ENCODE measurements at regions not wholly inside any gene's neighbourhood (a gene's known extent, or its start where the extent isn't known, plus 50 kb on each side); places are given as distances from the start of the nearest gene placed in this dataset.
"Not testable (repeated sequence)": the region's sequence is repeated elsewhere in the genome, so short reads cannot be mapped to it uniquely, and the experiment has no call there.

DNA sequence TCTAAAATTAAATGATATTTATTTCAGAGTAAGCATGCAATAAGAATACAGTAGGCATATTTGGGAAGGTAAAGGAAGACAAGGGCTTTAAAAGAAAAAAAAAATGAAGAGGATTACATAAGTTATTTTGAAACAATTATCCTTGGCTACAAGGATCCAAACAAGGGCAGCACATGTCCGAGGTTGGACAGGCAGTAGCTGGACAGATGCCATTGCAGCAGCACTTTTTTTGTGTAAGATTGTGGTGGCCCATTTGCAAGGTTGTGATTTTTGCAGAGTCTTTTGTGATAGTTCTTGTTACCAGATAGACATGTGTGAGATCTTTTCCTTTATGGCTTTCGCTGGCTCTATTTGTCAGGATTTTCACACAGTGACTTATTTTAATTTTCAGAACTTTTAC lies 89.4 kb upstream of the COG2 start:
- peaks cover 0 to 5% (median 0%) of the 10 kb centered on the region in 7 donors for H3K9me3 Mint-ChIP-seq
- 82% methylated on average over 1 of the region's 2 CpGs for WGBS (ENCODE audit: insufficient coverage)
- H3K4me2 ChIP-seq (replicated peaks; ENCODE audit: extremely low read depth, low read length, poor library complexity, severe bottlenecking), result no peak overlapping the region

GRCh38 chr1:230550945-230551344 lies 91.3 kb upstream of the COG2 start:
- H3K9me3 Mint-ChIP-seq; H3K36me3 ChIP-seq (replicated peaks in 1 of 2; ENCODE audit: control insufficient read depth in 1 of 2, insufficient read depth in 2 of 2, low read length in 2 of 2); H3K4me2 ChIP-seq (replicated peaks; ENCODE audit: extremely low read depth, low read length, poor library complexity, severe bottlenecking); H3K79me2 ChIP-seq (ENCODE audit: insufficient read depth, low read length); H3K27ac Mint-ChIP-seq; H3K4me3 ChIP-seq (replicated peaks in 1 of 3; ENCODE audit: low read depth in 2 of 3, low read length in 3 of 3); DNase-seq; H2AFZ ChIP-seq (ENCODE audit: insufficient read depth, low read depth, low read length, poor library complexity, severe bottlenecking); intact Hi-C loops (cut with micrococcal nuclease); H3K4me1 ChIP-seq (ENCODE audit: control insufficient read depth in 1 of 2, insufficient read depth in 2 of 2, low read length in 2 of 2); H3K4me3 Mint-ChIP-seq; H3K36me3 Mint-ChIP-seq; H4K20me1 ChIP-seq (ENCODE audit: insufficient read depth, low read length); H3K4me1 Mint-ChIP-seq; H3K27ac ChIP-seq (ENCODE audit: low read depth in 1 of 2, low read length in 2 of 2); H3K9ac ChIP-seq (ENCODE audit: insufficient read depth, low read length, poor library complexity, severe bottlenecking); H3K9me3 ChIP-seq (replicated peaks in 1 of 2; ENCODE audit: control insufficient read depth in 1 of 2, insufficient read depth in 1 of 2, low read length in 2 of 2): not testable (repeated sequence)
- peaks cover 14 to 33% (median 21%) of the 10 kb centered on the region in 3 donors for H3K27me3 Mint-ChIP-seq (ENCODE audit: low read depth in 3 of 3)
- WGBS (ENCODE audit: insufficient coverage), result 40% methylated on average over 1 of the region's 3 CpGs
- H3K27me3 ChIP-seq (ENCODE audit: control insufficient read depth in 2 of 2, insufficient read depth in 2 of 2, low read length in 2 of 2), result peaks cover 5 to 11% of the 10 kb centered on the region in 2 donors

More for the DNA sequence above, 89.4 kb upstream of the COG2 start:
- Histone ChIP-seq H3K27me3 (ENCODE audit: control insufficient read depth in 2 of 2, insufficient read depth in 2 of 2, low read length in 2 of 2) (peaks cover 7 to 14% of the 10 kb centered on the region in 2 donors), H3K79me2 (ENCODE audit: insufficient read depth, low read length) (no peaks in the 10 kb centered on the region), H3K4me1 (ENCODE audit: control insufficient read depth in 1 of 2, insufficient read depth in 2 of 2, low read length in 2 of 2) (no peaks in the 10 kb centered on the region), H3K36me3 (replicated peaks in 1 of 2; ENCODE audit: control insufficient read depth in 1 of 2, insufficient read depth in 2 of 2, low read length in 2 of 2) (no peaks in the 10 kb centered on the region), H3K9me3 (replicated peaks in 1 of 2; ENCODE audit: control insufficient read depth in 1 of 2, insufficient read depth in 1 of 2, low read length in 2 of 2) (no peaks in the 10 kb centered on the region), H3K27ac (ENCODE audit: low read depth in 1 of 2, low read length in 2 of 2) (no peak overlapping the region), H3K9ac (ENCODE audit: insufficient read depth, low read length, poor library complexity, severe bottlenecking) (no peak overlapping the region), H3K4me3 (replicated peaks in 1 of 3; ENCODE audit: low read depth in 2 of 3, low read length in 3 of 3) (no peak overlapping the region), H2AFZ (ENCODE audit: insufficient read depth, low read depth, low read length, poor library complexity, severe bottlenecking) (no peak overlapping the region), H4K20me1 (ENCODE audit: insufficient read depth, low read length) (no peaks in the 10 kb centered on the region)
- H3K4me1 Mint-ChIP-seq, result peaks cover 8% of the 10 kb centered on the region
- no peak overlapping the region for H3K27ac Mint-ChIP-seq
- H3K4me3 Mint-ChIP-seq, result no peak overlapping the region
- peaks cover 21 to 38% (median 23%) of the 10 kb centered on the region in 3 donors for H3K27me3 Mint-ChIP-seq (ENCODE audit: low read depth in 3 of 3)
- intact Hi-C loops (cut with micrococcal nuclease), result no loop called here
- TF ChIP-seq, protein P1, sequence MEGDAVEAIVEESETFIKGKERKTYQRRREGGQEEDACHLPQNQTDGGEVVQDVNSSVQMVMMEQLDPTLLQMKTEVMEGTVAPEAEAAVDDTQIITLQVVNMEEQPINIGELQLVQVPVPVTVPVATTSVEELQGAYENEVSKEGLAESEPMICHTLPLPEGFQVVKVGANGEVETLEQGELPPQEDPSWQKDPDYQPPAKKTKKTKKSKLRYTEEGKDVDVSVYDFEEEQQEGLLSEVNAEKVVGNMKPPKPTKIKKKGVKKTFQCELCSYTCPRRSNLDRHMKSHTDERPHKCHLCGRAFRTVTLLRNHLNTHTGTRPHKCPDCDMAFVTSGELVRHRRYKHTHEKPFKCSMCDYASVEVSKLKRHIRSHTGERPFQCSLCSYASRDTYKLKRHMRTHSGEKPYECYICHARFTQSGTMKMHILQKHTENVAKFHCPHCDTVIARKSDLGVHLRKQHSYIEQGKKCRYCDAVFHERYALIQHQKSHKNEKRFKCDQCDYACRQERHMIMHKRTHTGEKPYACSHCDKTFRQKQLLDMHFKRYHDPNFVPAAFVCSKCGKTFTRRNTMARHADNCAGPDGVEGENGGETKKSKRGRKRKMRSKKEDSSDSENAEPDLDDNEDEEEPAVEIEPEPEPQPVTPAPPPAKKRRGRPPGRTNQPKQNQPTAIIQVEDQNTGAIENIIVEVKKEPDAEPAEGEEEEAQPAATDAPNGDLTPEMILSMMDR (IDR thresholded peaks at IDR 0.05), result no peak
- H3K36me3 Mint-ChIP-seq, result peaks cover 1 to 4% of the 10 kb centered on the region in 2 donors
- DNase-seq, result no peak
